Muscle of arm (tissue), 1 donor: ENCODE measurements at regions not wholly inside any gene's neighbourhood (a gene's known extent, or its start where the extent isn't known, plus 50 kb on each side); places are given as distances from the start of the nearest gene placed in this dataset.
"Not testable (repeated sequence)": the region's sequence is repeated elsewhere in the genome, so short reads cannot be mapped to it uniquely, and the experiment has no call there.

Source experiments
- DNase-seq: peaks from one replicate; pipeline ENCODE4 v3.0.0-alpha.2; 2013

DNA sequence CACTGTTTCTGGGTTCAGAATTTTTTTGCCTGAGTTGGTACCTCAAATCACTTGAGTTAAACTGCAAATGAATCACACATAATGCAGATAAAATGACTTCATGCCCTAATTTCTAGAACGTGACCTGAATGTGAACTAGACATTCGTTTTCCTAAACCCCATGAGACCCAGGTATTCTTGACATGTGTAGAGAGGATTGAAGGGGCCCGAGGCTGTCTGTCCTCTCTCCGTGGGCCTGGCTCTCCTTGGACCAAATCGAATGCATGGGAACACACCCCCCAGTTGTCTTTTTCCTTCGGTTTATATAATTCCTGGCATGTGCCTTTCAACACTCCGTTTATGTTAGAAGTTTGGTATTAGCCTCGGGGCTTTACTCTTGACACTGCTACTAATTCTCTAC is 262.4 kb upstream of the PLGLB2 start:
- not testable (repeated sequence) for DNase-seq

DNA sequence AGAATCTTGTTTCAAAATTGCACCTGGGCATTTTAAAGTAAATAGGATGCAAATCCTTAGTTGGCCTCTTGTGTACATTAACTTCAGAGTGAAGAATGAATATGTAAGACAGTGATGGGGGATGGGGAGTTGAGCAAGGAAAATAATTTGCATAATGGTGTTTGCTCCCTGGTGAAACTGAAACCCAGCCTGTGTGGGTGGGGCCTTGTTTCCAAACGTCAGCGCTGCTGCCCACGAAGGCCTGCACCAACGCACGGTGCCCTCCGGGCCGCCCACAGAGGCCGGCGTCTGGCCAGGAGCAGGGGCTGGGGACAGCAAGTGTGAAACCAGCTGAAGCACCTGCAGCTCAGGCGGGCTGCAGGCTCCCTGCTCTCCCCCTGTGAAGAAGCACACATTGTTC is 262.0 kb upstream of the PLGLB2 start:
- DNase-seq = not testable (repeated sequence)

DNA sequence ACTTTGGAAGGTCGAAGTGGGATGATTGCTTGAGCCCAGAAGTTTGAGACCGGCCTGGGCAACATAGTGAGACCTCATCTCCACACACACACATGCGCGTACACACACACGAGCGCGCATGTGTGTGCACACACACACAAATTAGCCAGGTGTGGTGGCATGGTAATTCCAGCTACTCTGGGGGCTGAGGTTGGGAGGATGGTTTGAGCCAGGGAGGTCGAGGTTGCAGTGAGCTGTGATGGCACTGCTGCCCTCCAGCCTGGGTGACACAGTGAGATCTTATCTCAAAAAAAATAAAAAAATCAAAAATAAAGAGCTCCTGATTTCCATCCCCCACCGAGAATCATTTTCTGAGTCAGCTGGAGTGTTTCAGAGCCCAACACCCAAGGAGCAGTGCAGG is 261.5 kb upstream of the PLGLB2 start:
- DNase-seq = not testable (repeated sequence)

DNA sequence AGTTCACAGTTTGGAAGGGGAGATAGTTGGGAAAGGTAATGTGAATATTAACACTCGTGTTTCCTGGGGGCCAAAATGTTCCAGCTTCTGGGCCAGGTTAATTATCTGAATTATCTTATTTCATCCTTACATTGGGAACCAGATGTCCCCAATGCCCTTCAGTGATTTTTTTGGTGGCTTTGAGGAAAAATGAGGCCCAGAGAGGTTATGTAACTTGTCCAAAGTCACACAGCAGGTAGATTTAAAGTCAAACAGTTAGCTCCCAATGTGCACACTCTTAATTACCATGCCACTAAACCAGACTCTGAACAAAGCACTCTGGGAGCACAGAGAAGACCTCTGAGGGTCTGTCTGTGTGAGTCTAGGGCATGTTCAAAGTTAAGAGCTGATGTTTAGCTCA is 259.9 kb upstream of the PLGLB2 start:
- not testable (repeated sequence) for DNase-seq

DNA sequence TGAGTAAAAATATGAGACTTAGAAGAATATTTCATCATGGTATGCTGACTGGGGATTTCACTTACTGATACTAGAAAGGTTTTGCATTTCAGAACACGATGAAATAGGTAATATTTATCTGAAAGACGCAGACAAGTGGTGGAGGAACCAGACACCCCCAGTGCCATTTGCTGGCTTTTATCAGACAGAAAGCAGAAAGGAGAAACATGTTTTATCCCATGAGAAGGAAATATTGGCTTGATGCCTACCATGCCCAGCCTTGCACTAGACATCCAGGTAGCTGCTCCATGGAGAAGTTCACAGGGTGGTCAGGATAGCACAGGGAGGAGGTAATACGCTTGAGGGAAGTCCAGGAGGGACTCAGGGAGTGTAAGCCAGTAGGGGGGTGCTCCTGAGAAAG is 258.9 kb upstream of the PLGLB2 start:
- not testable (repeated sequence) for DNase-seq

DNA sequence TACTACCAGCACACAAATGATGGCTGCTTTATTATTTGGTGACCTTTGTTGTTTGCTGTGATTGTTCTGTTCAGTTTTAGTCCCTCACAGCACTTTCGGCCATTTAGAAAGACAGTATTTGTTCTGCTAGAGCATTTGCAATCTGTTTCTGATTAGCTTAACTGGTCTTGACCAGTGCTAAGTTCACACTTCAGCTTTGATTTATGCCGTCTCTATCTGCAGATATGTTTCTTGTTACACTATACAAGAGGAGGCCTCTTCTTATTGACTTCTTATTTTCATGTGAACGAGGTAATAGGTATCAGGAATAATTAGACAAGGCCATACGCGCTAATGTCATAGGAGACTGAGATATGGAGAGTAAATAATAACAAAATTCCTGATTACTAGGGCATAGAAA is 253.0 kb upstream of the PLGLB2 start:
- DNase-seq = not testable (repeated sequence)

DNA sequence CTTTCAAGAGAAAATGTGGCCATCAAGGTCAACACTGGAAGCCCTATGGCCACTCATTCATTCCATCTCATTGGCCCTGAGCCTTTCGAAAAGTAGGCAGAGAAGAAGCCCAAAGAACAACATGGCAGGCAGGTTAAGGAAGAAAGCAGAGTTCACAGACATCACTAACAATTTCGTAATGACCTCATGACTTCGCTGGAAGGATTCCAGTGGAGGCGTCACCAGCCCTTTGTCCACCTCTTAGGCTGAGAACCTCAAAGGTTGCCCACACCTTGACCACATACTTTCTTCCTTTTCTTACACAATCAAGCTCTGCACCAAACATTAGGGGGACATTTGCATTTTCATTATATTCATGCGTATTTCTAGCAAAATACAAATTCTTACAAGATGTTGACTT is 252.4 kb upstream of the PLGLB2 start:
- not testable (repeated sequence) for DNase-seq

DNA sequence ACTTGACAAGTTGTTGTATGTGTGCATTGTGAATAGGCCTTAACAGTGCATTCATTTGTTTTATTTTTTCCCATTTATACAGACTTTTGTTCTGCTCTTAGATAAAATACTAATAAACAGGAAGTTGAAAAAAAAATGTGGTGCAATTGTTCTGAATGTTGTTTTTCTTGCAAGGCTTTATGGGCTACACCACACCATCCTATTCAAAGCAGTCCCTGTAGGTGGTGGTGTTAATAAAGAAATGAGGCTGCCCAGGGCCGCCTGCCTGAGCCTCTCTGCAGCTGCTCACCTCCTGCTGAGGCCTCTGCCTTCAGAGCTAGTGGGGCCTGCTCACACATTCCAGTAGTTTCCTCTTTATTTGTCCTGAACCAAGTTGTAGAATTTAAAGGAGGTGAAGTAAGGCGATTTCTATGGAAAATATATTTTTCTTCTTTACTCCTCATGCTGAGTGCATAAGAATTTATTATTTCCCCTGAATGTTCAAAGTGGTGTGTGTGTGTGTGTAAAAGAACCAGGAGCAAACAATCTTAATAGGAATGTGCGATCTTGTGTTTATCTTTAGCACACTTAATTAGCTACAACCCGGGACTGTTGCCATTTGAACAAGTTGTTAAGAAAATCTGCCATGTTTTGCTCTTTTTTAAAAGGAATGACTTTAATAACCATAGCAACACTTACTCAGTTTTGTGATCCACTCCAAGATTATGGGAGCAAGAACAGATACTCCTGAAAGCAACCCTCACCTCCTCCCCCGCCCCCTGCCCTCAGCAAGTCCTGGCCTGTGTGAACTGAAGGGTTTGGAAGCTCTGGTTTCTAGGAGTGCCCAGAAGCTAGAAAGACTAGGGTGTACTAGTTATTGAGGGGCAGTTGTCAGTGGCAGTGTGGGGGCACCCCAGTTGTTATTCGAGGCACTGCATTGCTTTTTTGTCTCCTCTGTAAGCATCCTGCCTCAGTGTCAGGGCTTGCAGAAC is 251.6 kb upstream of the PLGLB2 start:
- not testable (repeated sequence) for DNase-seq

DNA sequence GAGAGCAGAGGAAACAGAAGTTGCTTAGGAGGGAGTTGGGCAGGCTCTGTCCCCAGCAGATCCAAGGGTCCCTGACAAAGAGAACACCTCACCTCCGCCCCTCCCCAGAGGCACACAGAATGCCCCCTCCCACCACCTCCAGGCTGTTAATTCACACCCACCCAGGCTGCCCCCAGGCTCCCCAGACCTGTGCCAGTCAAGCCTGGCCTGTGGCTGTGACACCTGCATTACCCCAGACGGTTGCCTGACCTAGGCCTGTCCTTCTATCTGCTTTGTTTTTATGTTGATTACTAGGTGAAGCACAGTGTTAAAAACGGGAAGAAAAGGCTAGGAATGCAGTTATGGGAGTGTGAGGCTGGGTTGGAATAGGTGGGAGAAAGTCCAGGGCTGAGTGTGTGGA is 250.8 kb upstream of the PLGLB2 start:
- DNase-seq = not testable (repeated sequence)

DNA sequence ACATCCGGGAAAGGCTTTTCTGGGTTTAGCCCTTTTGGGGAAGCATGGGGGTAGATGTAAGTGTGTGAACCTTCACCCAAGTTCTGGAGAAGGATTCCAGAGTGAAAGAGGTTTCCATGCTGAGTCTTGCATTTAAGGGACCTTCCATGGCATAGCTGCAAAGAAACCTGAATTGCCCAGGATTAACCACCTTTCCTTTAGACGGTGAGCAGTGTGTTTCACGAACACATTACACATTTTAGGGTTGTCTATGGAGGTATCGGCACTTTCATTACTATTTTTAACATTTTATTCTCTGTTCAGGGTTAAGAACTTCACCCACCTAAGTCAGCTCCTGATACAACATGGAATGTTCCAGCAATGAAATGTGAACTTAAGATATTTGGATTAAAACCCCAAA is 250.2 kb upstream of the PLGLB2 start:
- not testable (repeated sequence) for DNase-seq

DNA sequence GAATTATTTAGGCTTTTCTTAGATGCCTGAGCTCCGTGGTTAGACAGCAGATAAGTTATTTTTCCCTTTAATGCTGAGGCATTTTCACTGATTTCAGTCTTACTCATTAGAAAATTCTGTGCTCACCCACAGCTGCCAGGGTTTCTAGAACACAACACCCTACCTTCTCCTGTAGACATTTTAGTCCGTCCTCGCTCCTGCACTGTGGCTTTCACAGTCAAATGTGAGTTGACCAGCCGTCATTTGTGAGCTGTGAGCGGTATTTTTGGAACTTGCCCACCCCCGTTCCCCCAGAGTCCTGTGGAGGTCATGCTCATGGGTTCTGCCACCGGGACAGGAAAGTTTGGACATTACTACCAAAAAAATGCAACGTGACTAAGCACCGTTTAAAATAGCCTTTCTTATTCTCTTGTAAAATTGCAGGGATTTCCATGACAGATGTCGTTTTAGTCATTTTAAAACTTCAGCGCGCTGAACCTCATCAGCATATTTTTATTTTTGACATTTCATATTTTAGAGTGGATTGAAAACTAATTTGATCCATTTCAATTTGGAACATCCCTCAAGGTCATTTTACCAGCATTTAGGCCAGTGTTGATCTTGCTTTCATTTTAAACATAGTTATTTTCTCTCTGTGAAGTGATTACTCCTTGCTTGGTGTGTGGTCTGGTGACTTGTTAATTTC is 249.6 kb upstream of the PLGLB2 start:
- DNase-seq = not testable (repeated sequence)

DNA sequence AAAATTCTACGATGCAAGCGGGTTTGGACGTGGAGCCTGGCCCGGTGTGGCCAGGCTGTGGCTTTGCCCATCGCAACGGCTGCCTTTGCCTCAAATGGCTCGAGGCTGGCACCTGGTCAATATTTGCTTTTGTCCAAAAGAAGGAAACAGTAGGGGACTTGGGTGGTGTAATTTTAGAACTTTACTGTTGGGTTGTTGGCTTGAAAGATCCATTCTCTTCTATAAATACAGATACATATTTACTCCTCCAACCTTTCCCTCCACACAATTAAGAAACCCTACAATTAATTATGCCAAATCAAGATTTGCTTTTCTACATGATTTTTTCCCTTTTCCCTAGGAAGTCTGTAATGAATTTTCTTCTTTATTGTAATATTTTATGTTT is 249.0 kb upstream of the PLGLB2 start:
- not testable (repeated sequence) for DNase-seq

DNA sequence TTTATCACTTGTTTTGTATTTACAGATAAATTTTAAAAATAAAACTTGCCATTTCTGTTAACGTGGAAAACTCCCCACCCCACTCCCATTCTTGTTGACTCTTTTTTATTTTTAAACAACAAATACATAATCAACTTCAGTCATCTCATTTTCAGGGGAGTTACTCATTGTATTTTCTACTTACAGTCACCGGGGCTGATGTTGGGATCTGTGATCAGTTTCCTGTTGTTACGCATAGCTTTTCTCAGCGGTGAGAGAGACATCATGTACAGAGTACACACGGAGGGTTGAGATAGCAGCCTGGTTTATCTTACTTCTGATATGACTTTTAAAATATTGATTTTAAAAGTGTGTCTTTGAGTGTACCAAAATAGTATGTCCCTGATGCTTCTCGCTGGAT is 248.0 kb upstream of the PLGLB2 start:
- DNase-seq = not testable (repeated sequence)

DNA sequence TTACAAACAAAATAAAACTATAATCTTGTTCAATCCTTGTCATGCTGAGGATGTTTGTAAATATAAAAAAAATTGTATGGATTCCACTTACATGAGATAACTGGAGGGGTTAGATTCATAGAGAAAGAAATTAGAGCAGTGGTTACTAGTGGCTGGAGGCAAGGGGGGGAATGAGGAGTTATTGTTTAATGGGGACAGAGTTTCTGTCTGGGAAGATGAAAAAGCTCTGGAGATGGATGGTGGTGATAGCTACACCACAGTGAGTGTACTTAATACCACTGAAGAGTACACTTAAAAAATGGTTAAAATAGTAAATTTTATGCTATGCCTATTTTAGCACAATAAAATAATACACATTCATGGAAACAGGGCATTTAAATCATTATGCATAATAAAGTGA is 247.5 kb upstream of the PLGLB2 start:
- not testable (repeated sequence) for DNase-seq

DNA sequence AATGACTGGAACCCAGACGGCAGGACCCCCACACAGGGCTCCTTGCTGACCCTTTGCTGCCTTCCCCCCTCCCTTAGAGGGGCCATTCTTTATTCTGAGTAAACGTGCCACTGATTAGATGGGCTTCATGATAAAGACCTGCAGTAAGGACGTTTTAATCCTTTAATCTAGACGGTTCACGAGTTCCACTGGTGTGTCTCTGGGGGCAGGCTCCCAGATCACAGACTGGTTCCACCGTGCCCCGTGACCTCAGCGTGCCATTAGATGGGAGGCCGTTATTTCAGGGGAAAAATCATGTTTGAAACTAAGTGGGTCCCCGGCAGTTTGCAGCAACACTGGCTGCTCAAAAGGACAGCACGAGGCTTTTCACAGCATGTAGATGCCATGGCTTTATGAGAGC is 246.9 kb upstream of the PLGLB2 start:
- DNase-seq = not testable (repeated sequence)

DNA sequence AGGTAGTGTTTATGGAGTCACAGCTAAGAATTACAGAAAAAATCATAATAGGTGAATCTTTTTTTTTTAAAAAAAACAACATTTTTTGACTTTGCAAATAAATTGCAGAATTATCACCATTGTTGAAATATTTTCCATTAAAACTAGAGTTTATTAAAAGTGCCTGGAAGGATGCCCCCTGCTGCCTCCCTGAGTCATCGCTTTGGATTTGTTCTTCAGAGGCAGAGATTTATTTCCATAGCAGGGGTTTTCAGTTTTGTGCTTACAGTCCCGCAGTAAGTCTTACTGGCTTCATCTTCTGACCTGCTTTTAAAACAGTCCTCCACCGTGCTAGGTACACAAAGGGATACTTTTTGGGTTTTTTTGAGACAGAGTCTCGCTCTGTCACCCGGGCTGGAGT is 244.9 kb upstream of the PLGLB2 start:
- DNase-seq = not testable (repeated sequence)

DNA sequence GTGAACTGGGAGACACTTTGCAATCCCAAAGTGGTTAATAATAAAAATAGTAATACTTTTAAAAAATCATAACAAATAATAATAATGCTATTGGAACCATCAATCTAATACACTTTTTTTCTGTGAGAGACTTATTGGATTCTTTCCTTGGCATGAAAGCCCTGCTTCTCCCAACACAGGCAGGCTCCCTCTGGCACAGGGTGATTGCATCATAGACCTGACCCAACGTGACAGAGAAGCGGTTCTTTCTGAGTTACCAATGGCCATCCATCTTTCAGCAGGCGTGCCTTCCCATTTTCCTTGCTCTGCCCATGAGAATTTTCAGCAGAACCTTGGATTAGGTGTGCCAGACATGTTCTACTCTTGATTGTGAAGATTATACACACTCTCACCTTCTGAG is 242.6 kb upstream of the PLGLB2 start:
- not testable (repeated sequence) for DNase-seq

DNA sequence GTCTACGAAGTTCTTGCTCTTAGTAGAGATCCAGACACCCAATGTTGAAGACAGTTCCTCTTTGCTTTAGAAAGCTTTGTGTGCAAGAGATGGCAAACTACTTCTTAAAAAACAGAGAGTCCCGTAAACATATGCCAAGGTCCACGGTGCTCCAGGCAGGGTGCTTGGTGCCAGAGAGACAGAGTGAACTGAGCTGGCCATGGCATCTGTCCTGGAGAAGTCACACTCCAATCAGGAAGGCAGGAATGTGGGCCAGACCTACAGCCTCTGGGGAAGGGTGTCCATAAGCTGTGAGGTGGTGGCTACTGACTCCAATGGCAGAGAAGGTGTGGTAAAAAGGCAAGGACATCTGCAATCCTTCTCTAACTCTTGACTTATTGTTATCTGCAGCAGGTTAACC is 242.0 kb upstream of the PLGLB2 start:
- not testable (repeated sequence) for DNase-seq

DNA sequence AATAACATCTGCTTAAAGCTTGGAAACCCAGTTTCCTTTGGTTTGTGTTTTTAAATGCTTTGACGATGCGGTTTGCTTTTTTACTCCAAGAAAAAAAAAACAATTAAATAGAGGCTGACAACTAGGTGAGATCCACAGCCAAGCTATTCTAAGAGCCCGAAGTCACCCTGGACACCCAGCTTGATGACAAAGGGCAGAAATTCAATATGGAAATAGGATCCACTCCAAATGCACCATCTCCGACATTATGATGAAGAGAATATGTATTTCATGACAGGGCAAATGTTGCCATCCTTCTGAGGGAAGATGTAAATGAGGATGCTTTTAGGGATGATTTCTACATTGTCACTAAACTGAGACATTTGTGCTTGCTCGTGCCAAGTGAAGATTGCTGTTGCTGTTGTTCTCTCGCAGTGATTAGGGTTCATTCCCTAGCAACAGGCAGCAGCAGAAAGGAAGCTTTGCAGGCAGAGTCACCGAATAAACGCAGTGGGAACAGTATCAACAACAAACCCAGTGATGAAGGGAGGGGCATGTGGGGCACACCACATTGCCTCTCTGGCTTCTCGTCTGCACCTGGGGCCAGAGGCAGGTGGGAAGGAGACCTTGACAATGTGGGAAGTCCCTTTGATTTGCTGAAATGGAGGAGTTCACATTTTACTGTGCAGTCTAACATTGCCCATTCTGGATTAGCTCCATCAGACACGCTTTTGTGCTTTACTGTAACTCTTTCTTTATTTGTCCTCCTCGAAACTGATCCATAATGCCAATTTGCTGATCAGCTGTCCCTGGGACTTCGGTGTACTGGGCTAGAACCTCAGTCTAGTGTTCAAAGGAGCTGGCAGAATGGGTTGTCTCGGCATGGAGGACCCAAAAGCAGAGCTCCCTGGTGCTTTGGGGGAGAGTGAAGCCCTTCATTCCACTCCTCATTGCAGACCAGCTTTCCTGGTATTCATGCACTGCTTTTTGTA is 240.2 kb upstream of the PLGLB2 start:
- DNase-seq = not testable (repeated sequence)

DNA sequence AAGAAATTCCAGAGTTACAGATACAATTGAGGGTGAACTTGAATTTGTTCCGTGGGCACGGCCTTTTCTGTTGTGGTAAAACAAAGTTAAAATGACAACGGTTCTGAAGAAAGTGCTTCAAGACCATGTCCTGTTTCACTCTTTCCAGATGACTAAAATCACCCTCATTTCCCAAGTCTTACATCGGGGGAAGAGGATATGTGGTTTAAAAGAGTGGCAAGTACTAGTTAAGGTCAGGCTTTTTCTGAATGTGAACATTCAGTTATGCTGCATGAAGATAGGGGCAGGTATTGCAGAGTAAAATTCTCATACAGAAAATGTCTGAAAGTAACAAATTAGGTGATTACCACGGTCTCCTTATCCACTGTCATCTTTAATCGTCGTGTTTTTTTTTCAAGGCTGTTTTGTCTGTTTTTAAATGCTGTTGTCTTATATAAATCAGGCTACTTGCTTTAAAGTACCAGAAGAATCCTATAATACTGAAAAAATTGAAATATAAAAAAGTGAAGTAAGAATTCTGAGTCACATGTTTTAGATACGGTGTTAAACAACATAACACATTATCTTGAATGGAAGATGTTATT is 236.6 kb upstream of the PLGLB2 start:
- not testable (repeated sequence) for DNase-seq

DNA sequence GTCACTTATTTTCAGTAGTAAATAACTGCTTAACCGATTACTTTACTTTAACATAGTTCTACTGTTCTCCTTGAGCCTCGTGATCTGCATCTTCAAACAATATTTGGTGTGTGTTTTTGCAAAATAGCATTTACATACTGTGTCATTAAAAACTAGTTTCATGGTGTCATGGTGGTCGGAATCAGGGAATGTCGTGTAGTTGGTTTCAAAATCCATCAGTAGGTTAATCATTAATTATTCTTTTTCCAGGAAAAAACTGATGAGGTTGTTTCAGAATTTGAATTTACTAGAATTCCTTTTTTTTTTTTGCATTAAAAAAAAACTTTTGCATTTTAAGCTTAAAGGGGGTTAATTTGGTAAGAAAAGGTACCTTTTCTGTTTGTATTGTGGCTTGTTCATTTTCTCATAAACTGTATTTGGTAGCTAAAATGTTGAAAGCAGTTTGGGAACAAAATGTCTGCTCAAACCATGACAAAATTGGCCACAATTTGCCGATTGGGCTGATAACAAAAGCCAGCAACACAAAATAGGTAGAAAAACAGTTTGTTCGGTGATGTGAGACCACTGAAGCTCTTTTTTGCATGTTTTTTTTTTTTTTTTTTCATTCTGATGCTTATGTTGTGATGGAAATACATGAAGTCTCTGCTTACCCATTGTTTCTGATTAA is 234.9 kb upstream of the PLGLB2 start:
- DNase-seq = not testable (repeated sequence)
